ENCODE measurements at regions not wholly inside any gene's neighbourhood (a gene's known extent, or its start where the extent isn't known, plus 50 kb on each side); places are given as distances from the start of the nearest gene placed in this dataset.

GRCh38 chr10:61298194-61298593 is 155.0 kb downstream of the TMEM26 start:
- TF ChIP-seq CTCF (IDR thresholded peaks at IDR 0.05; ENCODE audit: poor library complexity) (no peak), EZH2 (IDR thresholded peaks at IDR 0.05; ENCODE audit: borderline replicate concordance) (no peak), EZH2phosphoT487 (IDR thresholded peaks at IDR 0.05; ENCODE audit: low read depth, severe bottlenecking, unreplicated experiment) (no peak)
